ENCODE measurements at regions not wholly inside any gene's neighbourhood (a gene's known extent, or its start where the extent isn't known, plus 50 kb on each side); places are given as distances from the start of the nearest gene placed in this dataset.
"Not testable (repeated sequence)": the region's sequence is repeated elsewhere in the genome, so short reads cannot be mapped to it uniquely, and the experiment has no call there.

DNA sequence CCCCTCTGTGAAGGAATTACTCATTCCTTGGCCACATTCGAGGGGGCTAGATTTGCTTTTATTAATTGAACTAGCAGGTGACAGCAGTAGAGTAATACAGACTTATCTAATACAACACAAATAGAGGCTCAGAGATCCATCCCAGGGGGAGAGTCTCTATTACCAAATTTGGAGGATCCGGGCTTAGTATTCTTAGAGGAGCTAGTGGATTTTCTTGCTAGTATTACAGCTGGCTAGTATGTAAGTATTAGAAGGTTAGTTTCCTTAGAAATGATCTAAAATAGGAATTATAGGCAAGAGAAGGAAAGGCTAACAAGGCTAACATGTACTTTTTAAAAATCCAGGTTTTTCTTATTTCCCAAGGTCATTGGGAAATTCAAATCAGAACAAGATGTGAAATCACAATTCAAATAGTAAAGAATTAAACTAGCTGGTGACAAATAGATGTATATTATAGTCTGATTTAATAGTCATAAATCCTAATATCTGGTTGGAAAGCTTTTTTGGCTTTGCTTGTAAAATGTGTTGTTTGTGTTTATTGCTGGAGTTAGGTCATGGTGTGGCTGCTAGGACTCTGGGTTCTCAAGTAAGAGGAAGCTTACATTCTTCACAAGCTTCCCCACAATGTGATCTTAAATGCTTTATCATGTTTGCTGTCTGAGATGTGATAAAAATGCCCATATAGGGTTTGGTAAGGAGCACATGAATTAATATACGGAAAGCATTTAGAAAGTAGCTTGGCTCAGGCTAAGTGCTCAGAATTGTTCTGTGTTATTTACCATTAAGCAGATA is 160.4 kb upstream of the MPDZ start:
- no peaks in the 10 kb centered on the region for H3K27me3 ChIP-seq (ENCODE audit: control insufficient read depth, insufficient read depth, low read length)
- no peak for DNase-seq (ENCODE audit: low read depth)
- no peak overlapping the region for H3K4me3 ChIP-seq (ENCODE audit: low read depth, low read length)
- TF ChIP-seq, protein P1, sequence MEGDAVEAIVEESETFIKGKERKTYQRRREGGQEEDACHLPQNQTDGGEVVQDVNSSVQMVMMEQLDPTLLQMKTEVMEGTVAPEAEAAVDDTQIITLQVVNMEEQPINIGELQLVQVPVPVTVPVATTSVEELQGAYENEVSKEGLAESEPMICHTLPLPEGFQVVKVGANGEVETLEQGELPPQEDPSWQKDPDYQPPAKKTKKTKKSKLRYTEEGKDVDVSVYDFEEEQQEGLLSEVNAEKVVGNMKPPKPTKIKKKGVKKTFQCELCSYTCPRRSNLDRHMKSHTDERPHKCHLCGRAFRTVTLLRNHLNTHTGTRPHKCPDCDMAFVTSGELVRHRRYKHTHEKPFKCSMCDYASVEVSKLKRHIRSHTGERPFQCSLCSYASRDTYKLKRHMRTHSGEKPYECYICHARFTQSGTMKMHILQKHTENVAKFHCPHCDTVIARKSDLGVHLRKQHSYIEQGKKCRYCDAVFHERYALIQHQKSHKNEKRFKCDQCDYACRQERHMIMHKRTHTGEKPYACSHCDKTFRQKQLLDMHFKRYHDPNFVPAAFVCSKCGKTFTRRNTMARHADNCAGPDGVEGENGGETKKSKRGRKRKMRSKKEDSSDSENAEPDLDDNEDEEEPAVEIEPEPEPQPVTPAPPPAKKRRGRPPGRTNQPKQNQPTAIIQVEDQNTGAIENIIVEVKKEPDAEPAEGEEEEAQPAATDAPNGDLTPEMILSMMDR (IDR thresholded peaks at IDR 0.05; ENCODE audit: insufficient read depth, low read length, poor library complexity, severe bottlenecking), result no peak
- no peaks in the 10 kb centered on the region for H3K36me3 ChIP-seq (ENCODE audit: control insufficient read depth, insufficient read depth, low read length)

DNA sequence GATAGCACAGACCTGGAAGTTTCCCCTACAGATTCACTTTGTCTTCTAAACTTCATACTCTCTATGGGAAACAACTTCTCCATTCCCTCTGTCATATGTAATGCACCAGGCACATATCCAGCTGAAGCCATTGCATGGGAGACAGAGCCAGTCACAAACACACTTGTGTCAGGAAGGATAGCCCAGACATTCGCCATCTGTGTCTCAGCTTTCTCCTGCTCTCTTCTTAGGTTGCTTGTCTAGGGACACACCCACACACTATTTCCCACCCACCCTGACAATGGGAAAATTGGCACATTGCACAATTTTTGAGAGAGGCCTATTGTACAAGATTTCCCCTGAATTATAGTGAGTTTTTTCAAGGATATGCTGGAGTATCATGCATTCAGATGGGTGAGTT is 158.4 kb upstream of the MPDZ start:
- Histone ChIP-seq H3K4me3 (ENCODE audit: low read depth, low read length) (no peak overlapping the region), H3K36me3 (ENCODE audit: control insufficient read depth, insufficient read depth, low read length) (no peaks in the 10 kb centered on the region), H3K27me3 (ENCODE audit: control insufficient read depth, insufficient read depth, low read length) (no peaks in the 10 kb centered on the region)
- TF ChIP-seq, protein P1 (IDR thresholded peaks at IDR 0.05; ENCODE audit: insufficient read depth, low read length, poor library complexity, severe bottlenecking), result no peak
- no peak for DNase-seq (ENCODE audit: low read depth)

DNA sequence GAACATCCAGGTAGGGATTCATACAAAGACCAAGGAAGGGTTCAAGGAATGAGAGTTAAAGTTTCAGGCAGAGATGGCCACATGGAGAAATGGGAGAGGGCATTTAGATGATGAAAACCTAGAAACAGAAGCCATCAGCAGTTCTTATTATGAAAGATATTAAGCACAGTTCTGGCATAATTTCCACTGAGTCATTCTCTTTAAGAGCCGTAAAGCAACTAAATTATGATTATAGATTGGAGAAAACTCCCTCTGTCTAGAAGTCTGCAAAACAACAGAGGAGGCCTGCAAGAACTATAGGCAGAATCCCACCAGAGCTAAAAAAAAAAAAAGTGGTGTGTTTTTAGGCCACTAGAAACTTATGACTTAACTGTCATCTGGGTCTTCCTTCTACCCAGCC is 157.1 kb upstream of the MPDZ start:
- TF ChIP-seq, protein P1 (IDR thresholded peaks at IDR 0.05; ENCODE audit: insufficient read depth, low read length, poor library complexity, severe bottlenecking), result no peak
- Histone ChIP-seq H3K4me3 (ENCODE audit: low read depth, low read length) (no peak overlapping the region), H3K36me3 (ENCODE audit: control insufficient read depth, insufficient read depth, low read length) (no peaks in the 10 kb centered on the region), H3K27me3 (ENCODE audit: control insufficient read depth, insufficient read depth, low read length) (no peaks in the 10 kb centered on the region)
- DNase-seq (ENCODE audit: low read depth), result no peak

DNA sequence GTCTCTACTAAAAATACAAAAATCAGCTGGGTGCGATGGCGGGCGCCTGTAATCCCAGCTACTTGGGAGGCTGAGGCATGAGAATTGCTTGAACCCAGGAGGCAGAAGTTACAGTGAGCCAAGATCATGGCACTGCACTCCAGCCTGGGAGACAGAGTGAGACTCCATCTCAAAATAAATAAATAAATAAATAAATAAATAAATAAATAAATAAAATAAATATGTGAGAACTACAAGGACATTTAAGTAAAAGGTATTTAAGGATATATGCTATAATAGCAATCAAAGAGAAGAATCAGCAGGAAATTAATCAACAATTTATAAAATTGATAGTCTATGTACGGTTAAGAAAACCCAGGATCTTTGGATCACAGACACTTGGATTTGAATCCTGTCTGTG is 154.0 kb upstream of the MPDZ start:
- not testable (repeated sequence) for H3K4me3 ChIP-seq (ENCODE audit: low read depth, low read length); H3K36me3 ChIP-seq (ENCODE audit: control insufficient read depth, insufficient read depth, low read length); DNase-seq (ENCODE audit: low read depth); H3K27me3 ChIP-seq (ENCODE audit: control insufficient read depth, insufficient read depth, low read length)

DNA sequence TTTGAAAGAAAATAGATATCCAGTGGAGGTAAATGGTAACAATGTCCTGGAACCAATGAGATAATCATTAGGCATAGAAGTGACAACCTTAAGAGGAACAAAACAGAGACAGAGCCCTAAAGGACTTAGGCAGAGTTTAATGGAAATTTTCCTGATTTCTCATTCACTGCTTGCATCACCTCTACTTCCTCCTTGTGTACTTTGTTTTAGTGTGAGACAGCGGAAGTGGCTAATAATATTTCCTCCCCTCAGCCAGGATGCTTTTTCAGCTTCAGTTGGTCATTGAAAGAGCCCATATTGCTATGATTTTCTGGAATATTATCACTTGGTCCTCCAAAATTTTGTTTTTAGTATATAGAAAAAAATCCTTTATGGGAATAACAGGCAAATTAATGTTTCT is 153.4 kb upstream of the MPDZ start:
- no peak for DNase-seq (ENCODE audit: low read depth)
- Histone ChIP-seq H3K4me3 (ENCODE audit: low read depth, low read length) (no peak overlapping the region), H3K36me3 (ENCODE audit: control insufficient read depth, insufficient read depth, low read length) (no peaks in the 10 kb centered on the region), H3K27me3 (ENCODE audit: control insufficient read depth, insufficient read depth, low read length) (peaks cover 5% of the 10 kb centered on the region)
- TF ChIP-seq, protein P1 (IDR thresholded peaks at IDR 0.05; ENCODE audit: insufficient read depth, low read length, poor library complexity, severe bottlenecking), result no peak

DNA sequence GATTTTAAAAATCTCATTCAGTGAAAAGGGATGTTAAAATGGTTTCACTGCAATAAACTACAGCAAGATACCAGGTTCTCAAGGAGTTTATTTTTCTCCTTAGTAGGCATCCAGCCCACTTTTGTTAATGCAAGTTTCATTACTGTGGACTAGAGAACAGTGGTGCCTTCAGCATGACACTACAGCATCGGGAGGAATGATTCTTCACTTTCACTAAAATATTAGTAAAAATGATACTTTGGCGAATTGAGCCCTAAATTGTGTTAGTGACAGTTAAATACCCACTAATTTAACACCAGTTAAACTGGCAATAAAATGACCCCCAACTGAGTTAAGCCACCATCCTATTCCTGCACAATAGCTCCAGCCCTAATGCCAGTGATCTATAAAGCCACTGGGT is 152.2 kb upstream of the MPDZ start:
- no peaks in the 10 kb centered on the region for H3K36me3 ChIP-seq (ENCODE audit: control insufficient read depth, insufficient read depth, low read length)
- TF ChIP-seq, protein P1 (IDR thresholded peaks at IDR 0.05; ENCODE audit: insufficient read depth, low read length, poor library complexity, severe bottlenecking), result no peak

More for the DNA sequence above, 152.2 kb upstream of the MPDZ start:
- Histone ChIP-seq H3K4me3 (ENCODE audit: low read depth, low read length) (no peak overlapping the region), H3K27me3 (ENCODE audit: control insufficient read depth, insufficient read depth, low read length) (peaks cover 5% of the 10 kb centered on the region)
- DNase-seq (ENCODE audit: low read depth), result no peak

Measured in kidney epithelial cell (primary cell).